ENCODE measurements at regions not wholly inside any gene's neighbourhood (a gene's known extent, or its start where the extent isn't known, plus 50 kb on each side); places are given as distances from the start of the nearest gene placed in this dataset.

- TF ChIP-seq CTCF (IDR thresholded peaks at IDR 0.05; ENCODE audit: poor library complexity) (no peak), EZH2 (IDR thresholded peaks at IDR 0.05; ENCODE audit: borderline replicate concordance) (no peak)
These were observed 314.6 kb downstream of the LIG4 start for GRCh38 chr13:107900775-107901174.

All from hepatocyte (in vitro differentiated cells).